Stimulated activated CD4-positive, alpha-beta T cell treated with anti-CD3 and anti-CD28 coated beads, TNF-alpha, amount 100 ng/mL, for 24 hours (primary cell): ENCODE measurements at regions not wholly inside any gene's neighbourhood (a gene's known extent, or its start where the extent isn't known, plus 50 kb on each side); places are given as distances from the start of the nearest gene placed in this dataset.
A peak's percentile ranks its signal among the peaks of the same experiment; 100 is the strongest.
"Not testable (repeated sequence)": the region's sequence is repeated elsewhere in the genome, so short reads cannot be mapped to it uniquely, and the experiment has no call there.

Source experiments
- DNase-seq, 3 experiments: peaks; one replicate each; pipeline ENCODE4 v3.0.0-alpha.2; 2020; ENCODE audit warnings: low read depth in 3 of 3

DNA sequence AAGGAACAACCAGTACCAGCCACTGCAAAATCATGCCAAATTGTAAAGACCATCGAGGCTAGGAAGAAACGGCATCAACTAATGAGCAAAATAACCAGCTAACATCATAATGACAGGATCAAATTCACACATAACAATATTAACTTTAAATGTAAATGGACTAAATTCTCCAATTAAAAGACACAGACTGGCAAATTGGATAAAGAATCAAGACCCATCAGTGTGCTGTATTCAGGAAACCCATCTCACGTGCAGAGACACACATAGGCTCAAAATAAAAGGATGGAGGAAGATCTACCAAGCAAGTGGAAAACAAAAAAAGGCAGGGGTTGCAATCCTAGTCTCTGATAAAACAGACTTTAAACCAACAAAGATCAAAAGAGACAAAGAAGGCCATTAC is 97.6 kb downstream of the GPX5 start:
- not testable (repeated sequence) for DNase-seq

DNA sequence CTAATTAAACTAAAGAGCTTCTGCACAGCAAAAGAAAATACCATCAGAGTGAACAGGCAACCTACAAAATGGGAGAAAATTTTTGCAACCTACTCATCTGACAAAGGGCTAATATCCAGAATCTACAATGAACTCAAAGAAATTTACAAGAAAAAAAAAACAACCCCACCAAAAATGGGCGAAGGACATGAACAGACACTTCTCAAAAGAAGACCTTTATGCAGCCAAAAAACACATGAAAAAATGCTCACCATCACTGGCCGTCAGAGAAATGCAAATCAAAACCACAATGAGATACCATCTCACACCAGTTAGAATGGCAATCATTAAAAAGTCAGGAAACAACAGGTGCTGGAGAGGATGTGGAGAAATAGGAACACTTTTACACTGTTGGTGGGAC is 100.7 kb downstream of the GPX5 start:
- DNase-seq = not testable (repeated sequence)

DNA sequence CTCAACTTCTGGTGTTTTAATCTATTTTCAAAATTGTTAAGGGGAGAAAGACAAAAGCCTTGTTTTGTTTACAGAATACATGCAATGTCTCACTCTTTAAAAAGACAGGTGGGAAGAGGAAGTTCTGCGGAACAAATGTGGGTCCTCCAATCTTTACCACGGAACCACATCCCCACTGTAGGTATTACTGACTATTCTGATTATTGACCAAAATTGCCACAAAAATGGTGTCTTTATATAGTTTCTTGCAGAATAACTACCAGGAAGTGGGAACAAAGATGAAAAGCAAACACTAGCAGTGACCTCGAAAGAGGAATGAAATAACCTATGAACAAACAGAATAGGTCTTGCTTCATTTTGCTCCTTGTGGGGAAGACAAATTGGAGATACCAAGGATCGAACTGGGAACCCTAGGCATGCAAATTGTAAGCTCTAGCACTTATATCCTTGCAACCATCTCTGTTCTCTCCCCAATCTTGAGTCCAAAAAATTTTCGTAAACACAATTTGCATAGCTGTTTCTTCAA is 106.7 kb downstream of the GPX5 start:
- DNase-seq = no peak

DNA sequence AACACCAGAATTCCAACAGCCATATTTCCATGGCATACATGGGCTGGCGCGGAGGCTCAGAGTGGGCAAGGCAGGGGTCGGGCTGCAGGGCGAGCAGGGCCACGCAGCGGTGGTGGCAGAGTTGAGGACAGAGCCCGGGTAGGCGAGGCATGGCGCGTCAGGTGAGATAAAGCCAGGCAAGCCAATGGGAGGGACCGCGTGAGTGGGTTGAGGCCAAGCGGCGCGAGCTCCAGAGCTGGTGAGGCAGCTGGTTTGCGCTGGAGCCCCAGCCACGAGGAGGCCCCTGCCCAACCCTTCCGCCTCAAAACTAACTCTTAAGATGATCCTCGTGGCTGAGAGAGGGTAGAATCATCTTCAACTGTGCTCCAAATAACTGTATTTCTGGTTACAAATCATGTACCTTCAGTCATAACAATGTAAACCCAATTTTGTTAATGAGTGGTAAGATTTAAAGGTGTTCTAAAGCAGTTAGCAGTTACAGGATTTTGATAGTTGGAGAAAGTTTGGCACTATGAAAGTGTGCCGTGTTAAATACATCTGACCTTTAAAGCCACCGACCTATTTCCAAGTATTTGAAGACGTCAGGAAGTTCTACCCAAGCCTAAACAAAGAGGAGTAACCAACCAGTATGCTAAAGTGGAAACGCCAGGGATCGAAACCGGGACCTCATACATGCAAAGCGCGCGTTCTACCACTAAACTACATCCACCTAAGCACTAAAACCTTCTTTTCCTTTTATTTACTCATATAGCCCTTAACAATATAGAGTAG is 107.9 kb downstream of the GPX5 start:
- DNase-seq = no peak

DNA sequence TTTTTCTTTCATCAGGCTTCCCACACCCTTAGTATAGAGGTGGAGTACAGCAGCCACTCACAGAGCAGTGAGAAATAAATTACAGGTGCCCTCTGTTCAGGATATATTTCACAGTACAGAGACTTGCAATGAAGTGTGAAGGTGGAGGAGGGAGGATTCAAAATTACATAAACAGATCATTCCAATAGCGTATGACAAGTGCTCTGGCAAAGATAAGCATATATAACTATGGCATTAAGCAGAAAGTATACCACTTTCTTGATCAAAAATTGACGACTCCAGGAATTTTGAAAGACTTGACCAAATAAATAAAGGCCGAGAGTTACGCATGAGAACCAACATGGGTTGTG is 108.7 kb downstream of the GPX5 start:
- no peak for DNase-seq

DNA sequence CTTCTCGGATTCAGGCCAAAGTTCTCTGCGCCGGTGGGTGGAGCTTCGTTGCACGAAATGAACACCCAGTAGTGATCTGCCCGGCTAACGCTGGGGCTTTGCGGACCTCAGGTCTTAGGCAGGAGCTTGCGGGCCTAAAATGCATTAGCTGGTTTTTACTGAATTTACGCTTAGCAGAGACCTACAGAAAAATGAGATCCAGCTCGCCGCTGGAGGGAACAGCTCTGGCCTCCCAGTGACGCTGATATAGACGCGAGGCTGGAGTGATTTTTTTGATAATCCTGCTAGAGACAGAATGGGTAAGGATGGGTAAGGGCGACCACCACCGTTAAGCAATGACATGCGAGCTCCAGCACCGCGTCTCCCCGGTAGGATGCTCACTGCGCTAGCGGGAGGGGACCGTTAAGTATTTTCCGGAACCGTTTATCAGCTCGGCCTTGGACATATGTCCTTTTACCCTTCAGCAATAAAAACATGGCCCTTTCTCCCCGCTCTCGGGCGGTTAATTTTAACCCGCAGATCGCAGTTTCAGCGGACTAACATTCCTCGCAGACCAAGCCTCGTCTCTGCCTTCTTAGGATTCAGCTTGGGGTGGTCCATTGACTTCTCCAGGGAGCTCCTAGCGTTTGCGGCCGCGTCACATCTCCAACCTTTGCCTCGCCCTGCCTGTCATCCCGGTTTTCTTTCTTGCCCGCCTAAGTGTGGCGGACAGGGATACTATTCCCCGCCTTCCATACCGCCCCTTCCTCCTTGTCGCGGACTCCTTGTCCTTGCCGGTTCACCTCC is 109.3 kb downstream of the GPX5 start:
- DNase-seq = no peak

DNA sequence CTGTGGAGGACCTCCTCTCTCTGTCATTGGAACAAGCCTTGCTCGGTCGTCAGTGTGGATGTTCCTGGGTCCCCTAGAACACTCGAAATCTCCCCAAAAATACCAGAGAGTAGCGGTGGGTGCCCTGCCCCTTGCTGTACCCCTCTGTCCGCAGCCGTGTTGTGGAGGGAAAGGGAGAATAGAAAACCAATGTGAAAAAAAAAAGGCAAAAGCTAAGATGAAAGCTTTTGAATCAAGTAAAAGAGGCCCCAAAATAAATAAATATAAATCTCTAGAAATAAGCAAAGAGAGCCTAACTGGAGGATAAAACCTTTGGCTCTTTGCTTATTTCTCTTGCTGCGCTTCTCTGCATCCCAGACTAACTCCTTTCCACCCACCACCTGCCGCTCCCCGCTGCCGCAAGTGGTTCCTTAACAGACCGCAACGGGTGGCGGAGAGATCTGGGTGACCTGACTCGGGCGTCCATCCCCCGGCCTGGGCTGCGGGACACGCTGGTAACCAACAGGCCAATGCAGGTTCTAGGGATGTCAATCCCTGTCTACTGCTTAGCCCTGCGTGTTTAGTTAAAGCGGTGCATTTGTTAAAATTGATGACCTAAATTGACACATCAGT is 110.0 kb downstream of the GPX5 start:
- DNase-seq = no peak

DNA sequence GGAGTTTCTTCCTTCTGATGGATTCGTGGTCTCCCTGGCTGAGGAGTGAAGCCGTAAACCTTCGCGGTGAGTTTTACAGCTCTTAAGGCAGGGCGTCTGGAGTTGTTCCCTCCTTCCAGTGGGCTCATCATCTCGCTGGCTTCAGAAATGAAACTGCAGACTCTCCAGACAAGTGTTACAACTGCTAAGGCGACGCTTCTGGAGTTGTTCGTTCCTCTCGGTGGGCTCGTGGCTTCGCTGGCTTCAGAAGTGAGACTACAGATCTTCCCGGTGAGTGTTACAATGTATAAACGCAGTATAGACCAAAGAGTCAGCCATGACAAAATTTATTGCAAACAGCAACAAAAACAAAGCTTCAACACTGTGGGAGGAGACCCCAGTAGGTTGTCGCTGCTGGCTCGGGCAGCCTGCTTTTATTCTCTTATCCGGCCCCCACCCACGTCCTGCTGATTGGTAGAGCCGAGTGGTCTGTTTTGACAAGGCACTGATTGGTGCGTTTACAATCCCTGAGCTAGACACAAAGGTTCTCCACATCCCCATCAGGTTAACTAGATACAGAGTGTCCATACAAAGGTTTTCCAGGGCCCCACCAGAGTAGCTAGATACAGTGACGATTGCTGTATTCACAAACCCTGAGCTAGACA is 113.2 kb downstream of the GPX5 start:
- no peak for DNase-seq

DNA sequence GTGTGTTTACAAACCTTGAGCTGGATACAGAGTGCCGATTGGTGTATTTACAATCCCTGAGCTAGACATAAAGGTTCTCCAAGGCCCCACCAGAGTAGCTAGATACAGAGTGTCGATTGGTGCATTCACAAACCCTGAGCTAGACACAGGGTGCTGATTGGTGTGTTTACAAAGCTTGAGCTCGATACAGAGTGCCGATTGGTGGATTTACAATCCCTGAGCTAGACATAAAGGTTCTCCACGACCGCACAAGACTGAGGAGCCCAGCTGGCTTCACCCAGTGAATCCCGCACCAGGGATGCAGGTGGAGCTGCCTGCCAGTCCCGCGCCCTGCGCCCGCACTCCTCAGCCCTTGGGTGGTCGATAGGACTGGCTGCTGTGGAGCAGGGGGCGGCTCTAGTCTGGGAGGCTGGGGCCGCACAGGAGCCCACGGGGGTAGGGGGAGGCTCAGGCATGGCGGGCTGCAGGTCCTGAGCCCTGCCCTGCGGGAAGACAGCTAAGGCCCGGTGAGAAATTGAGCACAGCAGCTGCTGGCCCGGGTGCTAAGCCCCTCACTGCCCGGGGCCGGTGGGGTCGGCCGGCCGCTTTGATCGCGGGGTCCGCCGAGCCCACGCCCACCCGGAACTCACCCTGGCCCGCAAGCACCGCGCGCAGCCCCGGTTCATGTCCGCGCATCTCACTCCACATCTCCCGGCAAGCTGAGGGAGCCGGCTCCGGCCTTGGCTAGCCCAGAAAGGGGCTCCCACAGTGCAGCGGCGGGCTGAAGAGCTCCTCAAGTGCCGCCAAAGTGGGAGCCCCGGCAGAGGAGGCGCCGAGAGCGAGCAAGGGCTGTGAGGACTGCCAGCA is 114.0 kb downstream of the GPX5 start:
- DNase-seq = not testable (repeated sequence)

DNA sequence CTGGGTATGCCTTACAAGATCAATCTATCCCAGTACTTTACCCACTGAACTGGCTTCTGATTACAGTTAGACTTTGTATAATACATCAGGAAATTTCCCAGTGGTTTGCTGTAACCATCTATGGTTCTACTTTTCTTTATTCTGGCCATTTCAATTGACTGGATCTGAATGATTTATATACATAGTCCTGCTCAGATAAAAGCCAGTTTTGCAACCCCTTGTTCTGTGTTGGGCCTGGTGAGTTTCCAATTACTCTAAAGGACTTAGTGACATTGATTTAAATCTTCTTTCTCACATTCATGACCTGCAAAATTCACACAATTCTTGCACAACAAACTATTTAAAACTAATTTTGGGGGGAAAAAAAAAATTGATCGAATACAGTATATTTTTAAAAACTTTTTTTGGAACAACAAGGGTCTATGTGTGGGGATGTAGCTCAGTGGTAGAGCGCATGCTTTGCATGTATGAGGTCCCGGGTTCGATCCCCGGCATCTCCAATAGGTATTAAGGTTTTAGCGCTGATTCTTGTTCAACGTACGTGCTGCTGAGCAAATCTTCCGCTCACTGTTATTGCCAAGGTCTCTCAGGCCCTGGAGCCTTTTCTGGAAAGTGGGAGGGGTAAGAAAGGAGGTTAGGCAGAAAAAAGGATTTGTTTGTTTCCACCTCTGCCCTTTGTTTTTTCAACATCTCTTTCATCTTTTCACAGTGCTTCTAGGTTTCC is 117.5 kb downstream of the GPX5 start:
- peak in 1 of 3 experiments; percentile 68 for DNase-seq

DNA sequence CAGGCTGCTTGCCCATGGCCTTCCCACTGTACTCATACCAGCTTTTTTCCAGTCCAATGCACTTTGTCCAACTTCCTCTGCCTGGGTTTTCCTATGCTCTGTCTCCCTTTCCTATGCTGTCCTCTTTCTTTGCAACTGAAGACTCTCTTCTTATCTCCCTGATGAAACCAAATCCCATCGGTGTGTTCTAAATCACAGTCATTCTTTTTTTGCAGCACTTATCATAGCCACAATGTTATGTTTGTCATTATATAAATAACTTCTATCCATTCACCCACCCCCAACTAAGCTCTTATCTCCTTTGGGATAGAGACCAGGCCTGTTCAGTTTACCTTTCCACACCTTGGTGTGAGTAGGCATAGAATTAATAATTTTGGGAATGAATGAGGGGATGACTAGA is 121.0 kb downstream of the GPX5 start:
- no peak for DNase-seq

DNA sequence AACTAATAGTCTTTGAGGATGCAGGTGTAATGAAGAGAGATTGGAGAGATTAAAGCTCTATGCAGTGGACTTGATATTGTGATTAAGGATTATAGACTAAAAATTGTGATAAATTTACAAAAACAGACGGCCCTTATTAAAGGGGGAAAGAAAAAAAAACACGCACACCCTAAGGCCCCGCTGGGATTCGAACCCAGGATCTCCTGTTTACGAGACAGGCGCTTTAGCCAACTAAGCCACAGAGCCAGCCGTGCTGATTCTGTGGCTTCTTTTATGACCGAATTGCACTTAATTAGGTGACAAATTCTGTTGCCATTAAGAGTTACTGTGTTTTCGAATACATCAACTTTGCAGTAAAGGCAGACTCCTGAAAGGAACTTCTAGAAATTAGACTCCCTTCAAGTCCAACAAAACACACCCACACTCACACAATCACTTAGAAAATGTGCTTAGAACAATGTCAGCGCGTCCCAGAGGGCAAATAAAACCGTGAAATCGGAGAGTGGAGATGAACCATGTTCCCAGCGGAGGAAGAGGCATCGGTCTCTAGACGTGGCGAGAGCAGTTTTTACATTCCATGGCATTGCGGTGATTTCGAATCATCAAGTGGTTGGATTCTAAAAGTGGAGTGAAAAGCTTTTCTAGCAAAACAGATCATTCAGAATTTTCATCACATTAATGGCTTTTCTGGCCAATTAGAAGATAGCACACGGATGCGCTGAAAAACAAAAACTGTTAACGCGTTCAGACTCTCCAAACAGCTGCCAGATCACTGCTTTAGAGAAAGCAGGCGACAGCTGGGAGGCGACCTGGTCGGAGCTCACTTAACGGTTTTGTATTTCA is 122.6 kb downstream of the GPX5 start:
- peak; percentile 47 to 71 (median 54) for DNase-seq

DNA sequence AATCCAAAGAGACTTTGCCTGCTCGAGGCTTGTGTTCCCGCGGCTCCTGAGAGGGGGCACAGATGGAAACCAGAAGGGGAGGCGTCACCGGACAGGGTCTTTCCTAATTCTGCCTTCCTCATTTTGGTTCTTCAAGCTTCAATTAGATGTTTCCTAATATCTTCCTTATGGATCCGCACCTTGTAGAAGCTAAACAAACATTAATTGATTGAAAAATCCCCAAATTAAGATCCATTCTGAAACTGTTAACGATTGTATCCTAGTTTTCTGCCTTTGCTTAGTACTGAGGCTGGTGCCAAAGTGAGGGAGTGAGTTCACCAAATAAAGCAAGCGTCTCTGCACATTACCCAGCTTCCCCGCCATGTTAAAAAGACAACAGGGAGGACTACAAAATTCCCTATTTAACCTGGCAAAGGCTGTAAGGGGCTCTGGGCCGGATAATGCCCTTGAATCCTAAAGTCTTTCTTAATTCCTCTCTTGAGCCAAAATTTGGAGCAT is 123.2 kb downstream of the GPX5 start:
- DNase-seq = no peak

DNA sequence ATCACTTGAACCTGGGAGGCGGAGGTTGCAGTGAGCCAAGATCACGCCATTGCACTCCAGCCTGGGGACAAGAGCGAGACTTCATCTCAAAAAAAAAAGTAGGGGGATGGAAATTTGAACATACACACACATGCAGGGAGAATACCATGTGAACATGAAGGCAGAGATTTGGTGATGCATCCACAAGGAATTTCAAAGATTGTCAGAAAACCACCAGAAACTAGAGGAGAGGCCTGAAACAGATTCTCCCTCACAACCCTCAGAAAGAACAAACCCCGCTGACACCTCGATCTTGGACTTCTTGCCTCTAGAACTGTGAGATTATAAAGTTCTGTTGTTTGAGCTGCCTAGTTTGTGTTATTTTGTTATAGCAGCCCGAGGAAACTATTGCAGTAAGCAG is 125.5 kb downstream of the GPX5 start:
- no peak for DNase-seq

DNA sequence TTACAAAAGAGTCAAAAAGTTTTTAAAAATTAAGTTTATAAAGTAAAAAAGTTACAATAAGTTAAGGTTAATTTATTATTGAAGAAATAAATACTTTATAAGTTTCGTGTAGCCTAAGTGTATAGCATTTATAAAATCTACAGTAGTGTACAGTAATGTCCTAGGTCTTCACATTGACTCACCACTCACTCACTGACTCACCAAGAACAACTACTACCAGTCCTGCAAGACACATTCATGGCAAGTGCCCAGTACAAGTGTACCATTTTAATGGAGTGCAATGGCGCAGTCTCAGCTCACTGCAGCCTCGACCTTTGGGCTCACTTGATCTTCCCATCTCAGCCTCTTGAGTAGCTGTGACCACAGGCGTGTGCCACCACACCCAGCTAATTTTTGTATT is 128.2 kb downstream of the GPX5 start:
- DNase-seq = no peak

DNA sequence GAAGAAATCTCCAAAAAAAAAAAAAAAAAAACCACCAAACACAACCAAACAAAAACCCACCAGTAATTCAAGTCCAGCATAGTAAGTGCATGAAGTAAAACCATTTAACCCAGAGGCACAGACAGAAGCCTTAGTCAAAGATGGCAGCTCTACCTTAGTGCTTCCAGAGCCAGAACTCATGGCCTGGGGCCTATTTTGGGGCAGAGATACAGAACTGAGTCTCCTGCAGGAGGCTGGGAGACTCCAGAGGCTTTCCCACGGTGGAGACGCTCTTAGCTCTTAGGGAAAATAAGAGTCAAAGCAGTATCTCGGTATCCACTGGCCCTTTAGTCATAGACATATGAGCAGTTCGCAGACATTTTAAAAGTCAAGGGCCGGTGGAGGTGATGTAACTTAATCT is 129.5 kb downstream of the GPX5 start:
- DNase-seq = no peak

DNA sequence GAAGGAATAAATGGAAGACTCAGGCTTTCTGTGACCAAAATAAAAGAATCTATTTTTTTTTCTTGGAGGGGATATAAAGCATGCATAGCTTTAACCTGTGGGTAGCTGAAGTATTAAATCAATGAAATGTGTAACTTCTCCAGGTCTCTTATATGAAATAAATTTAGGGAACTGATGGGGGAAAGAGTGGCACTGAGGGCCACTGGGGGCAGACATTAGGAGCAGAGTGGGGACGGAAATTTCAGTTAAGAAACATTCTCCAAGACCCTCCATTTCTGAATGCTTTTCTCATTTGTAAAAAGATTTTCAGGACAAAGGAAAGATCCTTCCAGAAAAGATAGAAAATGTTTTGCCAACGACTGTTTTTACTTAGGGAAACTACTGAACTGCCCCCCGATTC is 131.0 kb downstream of the GPX5 start:
- DNase-seq = no peak

DNA sequence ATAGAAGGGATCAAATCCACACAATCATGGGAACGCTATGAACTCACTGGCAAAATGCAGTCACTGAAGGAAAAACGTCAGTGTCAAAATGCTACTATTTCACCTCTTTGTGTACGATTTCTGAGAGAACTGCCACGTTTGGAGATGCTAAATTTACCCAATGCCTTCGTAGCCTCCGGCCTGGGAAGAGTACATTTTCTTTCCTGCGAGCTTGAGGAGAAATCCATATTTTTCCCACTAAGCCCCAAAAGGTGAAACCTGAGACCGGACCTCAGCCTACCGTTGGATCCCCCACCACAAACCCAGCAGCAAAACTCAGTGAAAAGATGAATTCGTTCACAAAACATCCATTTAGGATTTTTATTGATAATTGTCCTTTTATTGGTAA is 131.7 kb downstream of the GPX5 start:
- DNase-seq = no peak

DNA sequence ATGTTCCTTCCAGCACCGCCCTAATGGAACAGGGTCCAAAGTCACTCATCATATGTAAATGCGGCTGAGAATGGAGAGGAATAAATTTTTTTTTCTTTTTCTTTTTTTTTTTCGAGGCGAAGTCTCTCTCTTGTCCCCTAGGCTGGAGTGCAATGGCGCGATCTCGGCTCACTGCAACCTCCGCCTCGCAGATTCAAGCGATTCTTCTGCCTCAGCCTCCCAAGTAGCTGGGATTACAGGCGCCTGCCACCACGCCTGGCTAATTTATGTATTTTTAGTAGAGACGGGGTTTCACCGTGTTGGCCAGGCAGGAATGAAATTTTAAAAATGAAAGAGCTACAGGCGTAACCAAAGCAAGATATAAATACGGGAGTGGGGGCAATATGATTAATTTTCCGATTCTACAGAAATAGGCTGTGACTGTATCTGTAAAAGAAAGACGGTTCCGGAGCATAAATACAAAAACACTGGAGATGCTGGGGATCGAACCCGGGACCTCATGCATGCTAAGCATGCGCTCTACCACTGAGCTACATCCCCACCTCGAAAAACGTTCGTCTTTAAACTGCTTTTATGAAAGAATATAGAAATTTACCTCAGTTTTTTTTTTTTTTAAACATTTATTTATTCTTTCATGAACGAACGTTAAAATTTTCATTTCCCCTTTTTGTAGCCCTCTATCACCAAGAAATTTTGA is 132.2 kb downstream of the GPX5 start:
- peak; percentile 36 to 63 (median 41) for DNase-seq
